GM21619 (cell line): ENCODE measurements at regions not wholly inside any gene's neighbourhood (a gene's known extent, or its start where the extent isn't known, plus 50 kb on each side); places are given as distances from the start of the nearest gene placed in this dataset.

ENCODE experiments used
- ATAC-seq: cut with Tn5 transposase; IDR thresholded peaks from one replicate; pipeline ENCODE4 v1.9.1; 2021; ENCODE audit not compliant: unreplicated experiment

DNA sequence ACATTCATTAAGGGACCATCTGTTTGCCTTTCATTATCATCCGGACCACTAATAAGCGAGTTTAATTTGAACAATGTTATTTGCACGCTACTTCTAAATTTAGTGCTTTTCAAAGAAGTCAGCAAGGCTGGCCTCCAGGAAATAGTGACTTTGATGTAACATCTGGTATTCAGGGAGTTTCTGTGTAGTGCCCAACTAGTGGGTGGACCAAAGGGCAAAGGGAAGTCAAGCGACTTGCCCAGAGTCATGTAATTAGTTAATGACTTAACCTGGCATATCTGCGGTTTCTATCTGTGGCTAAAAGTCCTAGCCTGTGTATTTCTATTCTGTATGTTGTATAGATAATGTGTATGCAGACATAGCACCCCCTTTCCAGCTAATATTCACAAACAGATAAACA, 56.3 kb upstream of the LCORL start:
- ATAC-seq: no peak

DNA sequence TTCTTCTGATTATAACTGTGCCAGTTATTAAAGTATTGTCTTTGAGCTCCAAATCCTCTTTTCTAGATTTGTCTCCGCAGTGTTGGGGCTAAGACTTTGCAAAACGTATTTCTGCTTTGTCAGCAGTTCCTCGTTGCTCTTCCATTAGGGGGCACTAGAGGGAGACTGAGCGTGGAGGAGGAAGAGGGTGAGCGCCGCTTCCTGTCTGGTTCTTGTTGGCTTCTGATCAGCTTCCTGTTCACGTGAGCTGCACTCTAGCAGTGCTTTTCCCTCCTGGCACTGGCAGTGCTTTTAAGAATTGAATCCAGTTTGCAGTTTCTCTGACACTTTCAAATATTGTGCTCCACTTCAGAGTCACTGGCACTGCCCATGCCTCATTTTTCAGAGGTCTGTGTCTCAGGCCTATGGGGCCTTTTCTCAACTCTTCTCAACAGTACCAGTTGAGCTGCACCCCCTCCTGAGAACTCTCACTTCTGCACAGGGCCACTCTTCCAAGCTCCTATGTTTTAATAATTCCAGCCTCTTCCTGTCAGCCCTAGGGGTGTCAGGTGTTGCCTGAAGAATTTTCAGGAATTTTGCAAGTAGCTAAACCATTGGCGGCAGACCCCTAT, 54.4 kb upstream of the LCORL start:
- no peak for ATAC-seq

GRCh38 chr4:18071894-18072293, 50.3 kb upstream of the LCORL start:
- ATAC-seq: no peak
